H1 (cell line): ENCODE measurements at regions not wholly inside any gene's neighbourhood (a gene's known extent, or its start where the extent isn't known, plus 50 kb on each side); places are given as distances from the start of the nearest gene placed in this dataset.

Experiments
- CTCF ChIA-PET: fragments of 300-600 bp; sonication (Branson Sonifier 250); formaldehyde crosslinking; loops from one replicate; lab custom pipeline; 2021; ENCODE audit not compliant: partially characterized antibody; lab: Charles Lee
- POLR2A ChIA-PET: fragments of 300-600 bp; sonication (Branson Sonifier 250); formaldehyde crosslinking; loops from one replicate; lab custom pipeline; 2021; ENCODE audit warnings: inconsistent platforms; ENCODE audit not compliant: partially characterized antibody; lab: Charles Lee
- DNase-seq, 2 experiments: peaks; one replicate each; pipeline versions ENCODE4 v3.0.0 to v3.0.0-alpha.2; 2010 to 2022; ENCODE audit warnings: low spot score in 2 of 2, low read depth in 1 of 2, mixed read lengths in 1 of 2
- FAIRE-seq: peaks from 2 replicates; lab custom pipeline; 2011; peaks lifted over from hg19 to GRCh38; lab: Jason Lieb, UNC
- H2AFZ ChIP-seq: 2 replicates; pipeline ENCODE4 v1.8.1; 2012; ENCODE audit warnings: low read length, inconsistent platforms
- H2AK5ac ChIP-seq: 2 replicates; pipeline ENCODE4 v1.6.1; 2013; ENCODE audit warnings: low read depth, low read length
- H2BK120ac ChIP-seq: replicated peaks from 2 replicates; pipeline ENCODE3; 2013; ENCODE audit warnings: low read depth, low read length, inconsistent platforms
- H2BK12ac ChIP-seq: 2 replicates; pipeline ENCODE4 v1.6.1; 2013; ENCODE audit warnings: low read depth, low read length
- H2BK15ac ChIP-seq: 2 replicates; pipeline ENCODE4 v1.6.1; 2013; ENCODE audit warnings: low read length
- H2BK20ac ChIP-seq: 2 replicates; pipeline ENCODE4 v1.6.1; 2013; ENCODE audit warnings: low read length
- H2BK5ac ChIP-seq: 2 replicates; pipeline ENCODE4 v1.6.1; 2013; ENCODE audit warnings: low read depth, low read length
- H3K14ac ChIP-seq: 2 replicates; pipeline ENCODE4 v1.6.1; 2013; ENCODE audit warnings: inconsistent platforms; ENCODE audit not compliant: insufficient read length
- H3K18ac ChIP-seq: 2 replicates; pipeline ENCODE4 v1.6.1; 2013; ENCODE audit warnings: low read length; ENCODE audit errors: extremely low read depth
- H3K23ac ChIP-seq: 2 replicates; pipeline ENCODE4 v1.6.1; 2013; ENCODE audit warnings: inconsistent platforms; ENCODE audit not compliant: insufficient read length
- H3K23me2 ChIP-seq: 2 replicates; pipeline ENCODE4 v1.6.1; 2013; ENCODE audit warnings: low read depth, low read length
- H3K27ac ChIP-seq: 2 replicates; pipeline ENCODE4 v1.6.1; 2011; ENCODE audit warnings: low read depth, low read length, inconsistent platforms
- H3K27me3 ChIP-seq, 4 experiments: replicated peaks in 1 of 4; 1 replicate in 1 of 4; 2 replicates in 3 of 4; pipeline versions ENCODE4 v1.6.1 to v1.8.1; 2011 to 2013; ENCODE audit warnings: low read length in 3 of 4, mild to moderate bottlenecking in 3 of 4, inconsistent platforms in 2 of 4, mixed read lengths in 2 of 4, moderate library complexity in 1 of 4; ENCODE audit not compliant: control insufficient read depth in 3 of 4, insufficient read depth in 3 of 4; ENCODE audit errors: extremely low read depth in 1 of 4
- H3K36me3 ChIP-seq, 4 experiments: 2 replicates each; pipeline versions ENCODE4 v1.6.1 to v1.8.1; 2011 to 2013; ENCODE audit warnings: mild to moderate bottlenecking in 4 of 4, low read length in 3 of 4, moderate library complexity in 2 of 4, control low read depth in 1 of 4, inconsistent platforms in 1 of 4; ENCODE audit not compliant: insufficient read depth in 4 of 4, control insufficient read depth in 2 of 4
- H3K4ac ChIP-seq: replicated peaks from 2 replicates; pipeline ENCODE3; 2013; ENCODE audit warnings: low read length, low read depth, mixed read lengths, inconsistent platforms; ENCODE audit not compliant: insufficient read length
- H3K4me1 ChIP-seq, 4 experiments: replicated peaks in 1 of 4; 1 replicate in 1 of 4; 2 replicates in 3 of 4; pipeline versions ENCODE4 v1.6.1 to v1.8.1; 2011 to 2013; ENCODE audit warnings: low read length in 3 of 4, inconsistent platforms in 2 of 4, mixed read lengths in 1 of 4; ENCODE audit not compliant: insufficient read depth in 4 of 4, control insufficient read depth in 3 of 4
- H3K4me2 ChIP-seq, 2 experiments: 2 replicates each; pipeline versions ENCODE4 v1.6.1 to v1.8.1; 2011 to 2013; ENCODE audit warnings: low read depth in 2 of 2, low read length in 2 of 2, control low read depth in 1 of 2, inconsistent platforms in 1 of 2, mild to moderate bottlenecking in 1 of 2; ENCODE audit not compliant: insufficient read depth in 1 of 2
- H3K4me3 ChIP-seq, 4 experiments: fragments of 200-600, 300-600 bp in 1 of 4; sonication (generic), shearing (Covaris generic), sonication (Bioruptor Twin) in 1 of 4; 2 replicates each; pipeline versions ENCODE4 v1.5.1 to v1.8.1; 2011 to 2016; ENCODE audit warnings: low read length in 4 of 4, low read depth in 3 of 4, control low read depth in 2 of 4, inconsistent platforms in 2 of 4, mild to moderate bottlenecking in 2 of 4, mixed read lengths in 1 of 4, moderate library complexity in 1 of 4; ENCODE audit not compliant: insufficient read depth in 2 of 4; ENCODE audit errors: extremely low read depth in 1 of 4
- H3K56ac ChIP-seq: replicated peaks from 2 replicates; pipeline ENCODE3; 2013; ENCODE audit warnings: low read depth, mild to moderate bottlenecking, mixed read lengths, low read length, inconsistent platforms; ENCODE audit not compliant: insufficient read length
- H3K79me1 ChIP-seq: 2 replicates; pipeline ENCODE4 v1.6.1; 2013; ENCODE audit warnings: low read depth, low read length, control low read depth
- H3K79me2 ChIP-seq, 2 experiments: 2 replicates each; pipeline versions ENCODE4 v1.6.1 to v1.8.1; 2012 to 2013; ENCODE audit warnings: low read length in 2 of 2, mild to moderate bottlenecking in 2 of 2, inconsistent platforms in 1 of 2; ENCODE audit not compliant: insufficient read depth in 2 of 2, control insufficient read depth in 1 of 2
- H3K9ac ChIP-seq, 4 experiments: replicated peaks in 1 of 4; 1 replicate in 1 of 4; 2 replicates in 3 of 4; pipeline versions ENCODE4 v1.6.1 to v1.8.1; 2011 to 2013; ENCODE audit warnings: low read depth in 3 of 4, low read length in 3 of 4, control low read depth in 2 of 4, mild to moderate bottlenecking in 2 of 4, moderate library complexity in 2 of 4, inconsistent platforms in 1 of 4; ENCODE audit errors: extremely low read depth in 1 of 4
- H3K9me3 ChIP-seq, 2 experiments: 2 replicates each; pipeline versions ENCODE4 v1.6.1 to v1.8.1; 2012 to 2013; ENCODE audit warnings: mild to moderate bottlenecking in 2 of 2, moderate library complexity in 2 of 2, control low read depth in 1 of 2, inconsistent platforms in 1 of 2, low read depth in 1 of 2, low read length in 1 of 2, mixed read lengths in 1 of 2; ENCODE audit not compliant: insufficient read depth in 2 of 2
- H4K20me1 ChIP-seq, 2 experiments: replicated peaks in 1 of 2; 2 replicates each; pipeline versions ENCODE3 to v1.8.1; 2011 to 2013; ENCODE audit warnings: inconsistent platforms in 2 of 2, low read length in 2 of 2, mild to moderate bottlenecking in 1 of 2; ENCODE audit not compliant: insufficient read depth in 2 of 2, control insufficient read depth in 1 of 2
- H4K5ac ChIP-seq: 2 replicates; pipeline ENCODE4 v1.6.1; 2013; ENCODE audit warnings: low read length, low read depth, mixed read lengths, inconsistent platforms; ENCODE audit not compliant: insufficient read length
- H4K8ac ChIP-seq: 2 replicates; pipeline ENCODE4 v1.8.0; 2013; ENCODE audit warnings: mild to moderate bottlenecking, moderate library complexity, low read length, inconsistent platforms; ENCODE audit not compliant: insufficient read depth; ENCODE audit errors: extremely low read depth
- H4K91ac ChIP-seq: replicated peaks from 2 replicates; pipeline ENCODE3; 2013; ENCODE audit warnings: low read length, mixed read lengths, inconsistent platforms; ENCODE audit not compliant: insufficient read length
- BACH1 ChIP-seq: IDR thresholded peaks from 2 replicates; pipeline ENCODE4 v1.6.1; 2012; ENCODE audit warnings: low read length, improper control_type of control experiment
- NRF1 ChIP-seq: IDR thresholded peaks from 2 replicates; pipeline ENCODE4 v1.6.1; 2011; ENCODE audit warnings: mild to moderate bottlenecking, low read depth, low read length, improper control_type of control experiment
- WGBS, 2 experiments: shearing (Covaris generic) in 1 of 2; methylation state at CpG; one replicate each; pipeline versions ENCODE4 v1.1.6 to v1.1.7; 2013 to 2015; ENCODE audit warnings: low lambda C conversion rate in 2 of 2, mixed read lengths in 2 of 2, inconsistent platforms in 1 of 2, low coverage in 1 of 2, missing lambda C conversion rate in 1 of 2; ENCODE audit not compliant: insufficient replicate concordance in 2 of 2, insufficient coverage in 1 of 2, insufficient read length in 1 of 2; ENCODE audit errors: extremely low coverage in 1 of 2, missing lambda C conversion rate in 1 of 2; 5-methylcytosine and 5-hydroxymethylcytosine counted together
- TF ChIP-seq, protein P1 (sequence below), 3 experiments: IDR thresholded peaks; 1 replicate in 2 of 3; 2 replicates in 1 of 3; pipeline versions ENCODE4 v1.5.1 to v1.6.1; 2011; ENCODE audit warnings: low read length in 3 of 3, mild to moderate bottlenecking in 3 of 3, inconsistent platforms in 2 of 3, low read depth in 1 of 3, moderate library complexity in 1 of 3; ENCODE audit not compliant: insufficient read depth in 1 of 3; ENCODE audit errors: control extremely low read depth in 1 of 3

DNA sequence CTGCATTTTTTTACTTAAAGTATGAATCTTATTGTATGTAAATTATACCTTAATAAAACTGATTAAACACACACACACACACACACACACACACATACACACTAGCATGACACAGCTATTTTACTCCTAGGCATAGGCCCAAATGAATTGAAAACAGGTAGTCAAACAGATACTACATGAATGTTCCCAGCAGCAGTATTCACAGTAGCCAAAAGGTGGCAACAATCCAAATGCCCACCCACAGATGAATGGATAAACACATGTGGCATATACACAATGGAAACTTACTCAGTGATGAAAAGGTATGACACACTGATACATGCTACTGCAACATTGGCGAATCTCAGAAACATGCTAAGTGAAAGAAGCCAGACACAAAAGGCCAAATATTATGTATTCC lies 223.5 kb downstream of the CYB561 start:
- POLR2A ChIA-PET: no interaction called here
- Histone ChIP-seq H2AK5ac (no peak overlapping the region), H3K4me1 (no peaks in the 10 kb centered on the region), H2BK12ac (no peak overlapping the region), H3K56ac (no peak overlapping the region), H3K79me1 (no peaks in the 10 kb centered on the region), H3K79me2 (no peaks in the 10 kb centered on the region), H4K8ac (no peak overlapping the region), H4K91ac (no peak overlapping the region), H3K9me3 (no peaks in the 10 kb centered on the region), H3K4me3 (no peak overlapping the region), H4K5ac (no peak overlapping the region), H2BK5ac (no peak overlapping the region), H3K4ac (no peak overlapping the region), H3K9ac (no peak overlapping the region), H3K36me3 (no peaks in the 10 kb centered on the region), H3K27ac (no peak overlapping the region), H3K27me3 (no peaks in the 10 kb centered on the region), H2BK15ac (no peak overlapping the region), H3K14ac (no peak overlapping the region), H2AFZ (no peak overlapping the region), H3K4me2 (no peak overlapping the region), H2BK20ac (no peak overlapping the region), H3K18ac (no peak overlapping the region), H3K23me2 (no peaks in the 10 kb centered on the region), H4K20me1 (no peaks in the 10 kb centered on the region), H3K23ac (no peak overlapping the region), H2BK120ac (no peak overlapping the region)
- TF ChIP-seq NRF1 (no peak), BACH1 (peak; percentile 31; the same call in 1 of the 2 replicates)
- TF ChIP-seq, protein P1, sequence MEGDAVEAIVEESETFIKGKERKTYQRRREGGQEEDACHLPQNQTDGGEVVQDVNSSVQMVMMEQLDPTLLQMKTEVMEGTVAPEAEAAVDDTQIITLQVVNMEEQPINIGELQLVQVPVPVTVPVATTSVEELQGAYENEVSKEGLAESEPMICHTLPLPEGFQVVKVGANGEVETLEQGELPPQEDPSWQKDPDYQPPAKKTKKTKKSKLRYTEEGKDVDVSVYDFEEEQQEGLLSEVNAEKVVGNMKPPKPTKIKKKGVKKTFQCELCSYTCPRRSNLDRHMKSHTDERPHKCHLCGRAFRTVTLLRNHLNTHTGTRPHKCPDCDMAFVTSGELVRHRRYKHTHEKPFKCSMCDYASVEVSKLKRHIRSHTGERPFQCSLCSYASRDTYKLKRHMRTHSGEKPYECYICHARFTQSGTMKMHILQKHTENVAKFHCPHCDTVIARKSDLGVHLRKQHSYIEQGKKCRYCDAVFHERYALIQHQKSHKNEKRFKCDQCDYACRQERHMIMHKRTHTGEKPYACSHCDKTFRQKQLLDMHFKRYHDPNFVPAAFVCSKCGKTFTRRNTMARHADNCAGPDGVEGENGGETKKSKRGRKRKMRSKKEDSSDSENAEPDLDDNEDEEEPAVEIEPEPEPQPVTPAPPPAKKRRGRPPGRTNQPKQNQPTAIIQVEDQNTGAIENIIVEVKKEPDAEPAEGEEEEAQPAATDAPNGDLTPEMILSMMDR (IDR thresholded peaks at IDR 0.05; ENCODE audit: control extremely low read depth in 1 of 3, insufficient read depth in 1 of 3, low read depth in 1 of 3, low read length in 3 of 3): peak in 1 of 3 experiments; percentile 17; a peak in 1 of 4 replicates
- CTCF ChIA-PET: interaction anchor here (0.7 to 2.8 kb wide), 6 partner anchors 9 to 464 kb away, joined by 3 to 17 read pairs (median 3); no protein-coding TSS in a partner anchor
- WGBS, 2 experiments: 95% methylated on average over 1 of the region's 1 CpG; no CpG with 5 or more reads in 1 of the 2 experiments
- DNase-seq (no peak), FAIRE-seq (no peak)
